GM21786 (cell line): ENCODE measurements at regions not wholly inside any gene's neighbourhood (a gene's known extent, or its start where the extent isn't known, plus 50 kb on each side); places are given as distances from the start of the nearest gene placed in this dataset.

Source experiments
- ATAC-seq: cut with Tn5 transposase; IDR thresholded peaks from one replicate; pipeline ENCODE4 v1.9.1; 2021; ENCODE audit not compliant: unreplicated experiment

DNA sequence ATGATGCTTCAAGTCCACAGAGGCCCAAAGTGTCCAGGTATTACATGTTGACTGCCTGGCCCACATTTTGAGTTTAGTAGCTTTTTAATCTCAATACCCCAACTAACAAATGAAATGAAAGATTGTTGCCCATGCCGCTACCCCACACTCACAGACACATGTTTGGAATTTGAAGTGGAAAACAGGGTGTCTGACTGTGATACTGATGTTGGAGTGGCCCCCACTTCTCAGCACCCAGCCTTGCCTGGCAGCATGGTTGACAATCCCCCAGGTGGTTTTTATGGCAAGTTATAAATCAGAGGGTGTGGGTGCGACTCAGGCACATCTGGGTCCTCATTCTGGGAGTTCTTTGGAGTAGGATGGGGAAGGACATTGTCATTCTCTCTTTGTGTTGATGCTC, 314.7 kb upstream of the ZNF32 start:
- no peak for ATAC-seq

DNA sequence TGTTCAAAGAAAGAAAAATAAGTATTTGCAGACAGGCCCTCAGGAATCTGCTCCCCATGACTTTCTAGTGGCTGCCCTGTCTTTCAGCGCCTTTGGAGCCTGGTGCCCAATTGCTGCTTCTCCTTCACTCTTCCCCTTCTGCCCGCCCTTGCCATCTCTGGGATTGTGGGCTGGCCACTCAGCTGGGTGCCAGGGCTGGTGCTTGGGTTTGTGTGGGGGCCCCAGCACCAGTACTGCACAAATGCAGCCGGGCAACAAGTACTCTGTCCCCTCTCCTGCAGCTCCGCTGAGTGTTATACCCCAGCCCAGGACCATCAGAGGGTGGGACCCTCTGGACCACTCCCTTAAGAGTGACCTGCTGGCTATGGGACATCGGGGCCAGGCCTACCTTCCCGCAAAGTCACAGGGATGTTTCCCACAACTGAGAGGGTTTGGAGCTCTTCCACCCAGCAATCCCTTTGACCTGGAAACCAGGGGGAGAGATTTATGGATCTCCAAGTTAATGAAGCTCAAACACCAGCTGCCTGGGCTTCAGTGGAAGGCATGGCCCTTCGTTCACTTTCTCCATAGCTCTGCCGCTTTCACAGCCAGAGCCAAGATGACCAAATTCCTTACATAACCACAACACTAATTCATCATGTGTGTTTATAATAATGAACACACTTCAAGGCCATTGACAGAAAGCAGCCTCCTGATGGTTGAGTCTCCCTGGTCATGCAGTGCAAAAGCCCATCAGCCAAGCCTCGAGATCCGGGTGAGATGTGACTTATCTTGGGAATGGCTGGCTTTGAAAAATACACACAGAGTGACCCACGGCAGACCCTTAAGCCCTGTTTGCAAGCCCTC, 313.9 kb upstream of the ZNF32 start:
- no peak for ATAC-seq

DNA sequence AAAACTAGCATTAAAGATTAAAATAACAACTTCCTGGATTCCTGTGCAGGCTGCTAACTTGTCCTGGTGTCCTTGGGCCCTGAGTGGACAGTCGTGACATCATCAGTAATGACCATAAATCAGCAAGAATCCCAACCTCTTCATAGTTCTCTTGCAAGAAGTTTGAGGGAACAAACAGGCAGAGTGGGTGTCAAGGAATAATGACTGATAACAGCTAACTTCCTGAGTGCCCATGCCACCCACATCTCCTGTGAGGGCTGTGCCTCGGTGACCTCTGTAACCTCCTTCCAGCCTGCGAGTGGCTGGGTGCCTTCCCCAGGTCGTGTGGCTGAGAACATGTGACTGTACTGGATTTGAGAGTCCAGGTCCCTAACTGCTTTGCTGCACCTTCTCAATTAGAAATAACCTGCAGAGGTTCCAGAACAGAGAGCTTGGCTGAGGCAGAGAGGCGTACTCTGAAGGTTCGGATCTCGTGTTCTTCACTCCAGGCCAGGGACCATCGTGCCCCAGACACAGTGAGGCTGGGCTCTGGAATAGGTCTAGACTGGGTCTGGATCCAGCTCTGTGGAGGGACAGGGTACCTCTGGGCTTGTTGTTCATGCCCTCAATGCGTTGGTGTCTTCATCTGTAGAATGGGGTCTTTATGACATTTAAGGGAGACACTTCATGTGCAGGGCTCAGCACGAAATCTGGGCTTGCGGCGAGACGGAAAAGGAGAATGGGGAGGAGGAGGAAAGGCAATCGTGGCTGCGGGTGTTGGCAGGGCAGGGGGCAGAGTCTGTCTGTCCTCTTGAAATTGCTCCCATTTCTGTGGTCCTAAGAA, 313.1 kb upstream of the ZNF32 start:
- ATAC-seq: no peak

DNA sequence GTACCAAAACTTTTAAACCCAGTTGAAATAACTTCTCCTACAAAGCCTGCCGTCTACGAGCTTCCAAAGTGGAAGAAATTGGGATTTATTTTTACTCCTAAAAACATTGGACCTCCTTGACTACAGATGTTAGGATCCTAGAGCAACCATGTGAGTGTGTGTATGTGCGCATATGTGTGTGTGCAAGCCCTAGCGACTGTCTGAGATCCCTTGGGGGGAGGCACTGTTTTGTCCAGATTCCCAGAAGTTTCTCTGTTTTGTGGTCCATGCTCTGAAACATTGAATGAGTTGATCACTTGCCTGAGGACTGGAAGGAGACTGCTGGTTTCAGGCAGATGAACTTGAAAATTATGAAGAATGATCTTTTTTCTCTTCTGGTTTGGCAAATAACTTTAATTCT, 312.3 kb upstream of the ZNF32 start:
- ATAC-seq: no peak

DNA sequence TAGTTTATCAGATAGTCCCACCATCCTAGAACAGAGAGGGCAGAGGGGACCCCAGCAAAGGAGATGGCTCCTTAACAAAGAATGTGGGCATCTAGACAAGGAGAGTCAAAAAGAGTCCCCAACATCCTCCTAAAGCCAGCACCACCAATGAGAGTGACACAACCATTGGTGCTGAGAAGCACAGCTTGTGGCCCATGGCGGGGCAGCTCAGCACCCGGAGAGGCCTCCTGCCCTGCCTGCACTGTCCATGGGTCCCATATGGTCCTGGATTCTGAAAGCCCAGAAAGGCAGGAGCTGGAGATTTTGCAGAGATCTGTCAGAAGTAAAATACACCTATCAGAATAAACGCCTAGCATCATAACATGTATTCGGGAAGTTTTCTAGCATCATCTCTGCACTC, 311.8 kb upstream of the ZNF32 start:
- ATAC-seq: no peak

DNA sequence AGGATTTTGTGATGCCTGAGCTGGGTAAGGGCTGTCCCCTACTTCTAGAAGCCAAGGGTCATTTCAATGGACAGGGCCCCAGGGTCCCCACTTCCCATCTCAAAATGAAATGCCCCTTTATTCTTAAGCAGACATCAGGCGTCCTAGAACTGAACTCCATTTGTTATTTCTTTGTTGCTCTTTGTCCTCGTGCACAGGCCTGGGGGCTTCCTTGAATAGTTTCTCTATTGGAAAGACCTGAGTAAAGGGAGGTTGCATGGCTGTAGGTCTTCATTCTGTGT, 311.4 kb upstream of the ZNF32 start:
- ATAC-seq: no peak

DNA sequence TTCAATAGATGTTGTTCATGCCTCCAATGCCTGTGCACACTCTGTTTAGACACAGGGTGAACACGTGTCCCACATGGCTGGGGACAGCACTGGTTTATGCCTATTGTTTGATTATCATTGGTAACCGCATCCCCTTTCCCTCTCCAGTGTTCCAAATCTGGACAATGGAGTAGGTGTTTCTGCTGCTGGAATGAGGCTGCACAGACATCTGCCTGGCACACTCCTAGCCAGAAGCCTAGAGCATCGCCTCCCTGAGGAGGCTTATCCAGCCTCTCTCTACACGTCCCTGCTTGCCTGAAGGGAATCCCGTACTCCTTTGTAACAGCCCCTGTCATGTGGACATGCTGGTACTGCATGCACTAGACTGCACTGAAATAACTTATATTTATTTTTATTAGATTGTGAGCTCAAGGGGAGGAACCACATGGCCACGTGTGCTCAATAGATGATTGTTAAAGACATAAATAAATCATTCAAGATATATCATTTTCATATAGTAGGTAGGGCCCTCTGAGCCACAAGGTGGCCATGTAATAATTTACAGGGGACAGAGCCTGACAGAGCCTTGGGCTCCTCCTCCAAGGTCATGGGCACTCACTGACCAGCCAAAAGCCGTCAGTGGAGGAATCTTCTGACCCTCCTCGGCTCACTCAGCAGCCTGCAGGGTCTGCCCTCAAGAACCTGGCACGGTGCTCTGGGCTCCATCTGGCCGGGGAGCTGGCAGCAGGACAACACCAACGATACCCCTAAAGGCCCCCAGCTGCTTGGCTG, 310.9 kb upstream of the ZNF32 start:
- no peak for ATAC-seq

DNA sequence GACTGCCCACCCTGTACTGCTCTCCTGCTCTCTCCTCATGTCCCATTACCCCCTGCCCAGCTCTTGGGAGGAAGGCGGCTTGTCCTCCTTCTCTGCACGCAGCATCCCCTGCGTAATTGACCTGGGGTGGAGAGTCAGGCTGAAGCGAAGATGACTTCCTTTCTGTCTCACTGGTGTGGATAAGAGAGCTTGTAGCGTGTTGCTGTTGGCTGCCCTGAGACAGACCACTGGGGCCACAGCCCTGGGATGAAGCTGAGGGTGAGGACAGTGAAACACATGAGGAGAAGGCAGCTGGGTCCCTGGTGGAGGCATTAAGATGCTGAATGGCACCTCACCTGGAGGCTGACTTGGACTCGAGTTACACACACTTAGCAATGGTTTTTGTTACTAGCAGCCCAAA, 310.3 kb upstream of the ZNF32 start:
- no peak for ATAC-seq

DNA sequence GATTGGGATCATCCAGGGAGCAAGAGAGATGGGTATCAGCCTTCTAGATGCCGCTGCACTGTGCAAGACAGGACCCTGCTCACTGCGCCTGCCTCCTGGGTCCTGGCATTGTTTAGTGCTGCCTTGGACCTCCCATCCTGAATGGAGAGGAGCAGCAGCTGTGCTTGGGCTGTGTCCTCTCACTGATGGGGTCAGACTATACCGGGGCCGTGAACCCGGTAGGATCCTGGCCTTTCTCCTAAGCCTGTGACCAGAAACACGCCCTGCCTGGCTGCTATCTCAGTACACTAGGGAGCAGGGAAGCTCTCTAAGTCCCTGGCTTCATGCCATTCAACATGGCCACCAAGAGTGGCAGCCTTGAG, 309.4 kb upstream of the ZNF32 start:
- no peak for ATAC-seq

DNA sequence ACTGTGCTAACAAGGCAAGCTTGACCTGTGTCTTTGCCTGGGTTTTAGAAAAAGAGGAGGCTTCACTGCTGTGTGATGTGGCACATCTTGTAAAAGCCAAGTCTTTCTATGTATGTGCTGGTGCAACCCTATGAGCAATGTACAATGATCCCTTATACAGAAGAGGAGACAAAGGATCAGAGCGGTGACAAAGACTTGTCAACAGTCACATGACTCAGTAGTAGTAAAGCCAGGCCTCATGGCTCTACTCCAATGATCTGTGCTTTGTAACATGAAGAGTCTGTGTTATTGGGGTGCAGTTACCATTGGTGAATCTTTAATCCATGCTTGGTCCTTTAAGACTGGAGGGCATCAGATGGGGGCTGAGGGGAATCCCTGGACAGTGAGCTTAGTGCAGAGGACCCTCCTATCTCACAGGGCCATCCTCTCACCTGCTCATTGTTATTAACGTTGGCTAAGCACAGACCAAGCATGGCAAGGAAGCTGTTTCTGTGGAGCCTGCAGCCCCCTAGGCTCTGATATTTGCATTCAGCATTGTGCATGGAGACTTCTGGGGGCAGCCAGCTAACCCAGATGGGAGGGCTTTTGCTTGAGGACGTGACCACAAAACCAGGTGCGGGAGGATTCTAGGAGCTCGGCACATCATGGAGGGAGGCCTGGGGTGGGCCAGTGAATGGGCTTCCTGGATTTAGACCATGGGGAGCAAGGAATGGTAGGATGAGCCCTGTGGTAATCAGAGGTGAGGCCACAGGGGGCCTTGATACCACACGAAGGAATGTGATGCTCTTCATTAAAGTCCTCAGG, 308.8 kb upstream of the ZNF32 start:
- ATAC-seq: no peak

DNA sequence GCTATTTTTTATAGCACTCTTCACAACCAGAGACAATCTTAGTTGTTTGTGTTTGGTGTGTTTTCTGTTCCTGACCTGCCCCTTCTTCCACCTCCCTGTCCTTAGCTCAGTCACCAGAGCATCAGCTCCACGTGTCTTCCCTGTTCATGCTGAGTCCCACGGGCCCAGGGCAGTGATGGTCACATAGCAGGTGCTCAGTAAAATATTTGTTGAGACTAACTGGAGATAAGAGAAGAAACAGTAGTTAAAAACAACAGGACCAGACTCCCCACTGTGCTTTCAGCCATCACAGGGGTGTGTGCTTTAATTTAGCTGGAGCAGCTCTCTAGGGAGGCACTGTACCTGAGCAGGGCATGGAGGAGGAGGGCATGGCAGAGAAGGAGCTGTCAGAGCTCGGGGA, 307.3 kb upstream of the ZNF32 start:
- ATAC-seq: no peak

DNA sequence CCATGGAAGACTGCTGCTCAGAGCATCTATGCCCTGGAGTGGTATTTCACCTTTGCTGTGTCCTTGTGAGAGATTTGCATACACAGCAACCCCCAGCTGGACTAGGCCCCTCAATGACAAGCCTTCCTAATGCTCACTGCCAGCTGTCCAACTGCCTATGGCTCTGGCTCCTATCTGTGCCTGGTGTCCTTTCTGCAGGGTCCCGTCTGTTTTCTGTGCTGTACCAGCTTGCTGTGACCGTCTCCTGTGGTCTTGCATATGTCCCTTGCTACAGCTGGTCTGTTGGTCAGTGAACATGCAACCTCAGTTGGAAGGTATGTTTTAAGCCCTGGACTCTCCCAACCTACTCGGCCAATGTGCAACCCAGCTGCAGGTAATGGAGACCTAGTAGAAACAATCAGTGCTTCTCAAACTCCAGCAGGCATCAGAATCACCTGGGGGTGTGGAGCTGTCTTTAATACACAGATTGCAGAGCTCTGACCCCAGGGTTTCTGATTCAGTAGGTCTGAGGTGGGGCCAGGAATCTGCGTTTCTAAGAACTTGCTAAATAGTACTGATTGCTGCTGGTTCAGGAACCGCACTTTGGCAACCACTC, 306.4 kb upstream of the ZNF32 start:
- no peak for ATAC-seq

DNA sequence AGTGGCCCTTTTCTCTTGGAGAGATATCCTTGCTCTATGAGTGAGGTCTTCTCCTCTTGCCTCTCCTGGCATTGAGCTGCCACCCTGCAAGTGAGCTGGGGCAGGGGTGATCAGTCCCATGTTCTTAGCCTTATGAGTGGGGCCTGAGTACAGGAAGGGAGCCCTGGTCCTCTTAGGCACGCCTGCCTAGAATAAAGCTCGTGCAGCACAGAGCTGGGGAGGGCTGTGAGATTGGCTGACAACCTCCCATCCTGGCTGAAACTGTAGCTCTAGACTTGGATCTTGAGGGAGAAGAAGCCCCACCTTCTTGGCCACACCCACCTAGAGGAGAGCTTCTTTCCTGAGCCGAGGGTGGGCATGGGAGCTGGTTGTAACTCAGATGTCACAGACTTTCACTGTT, 305.0 kb upstream of the ZNF32 start:
- ATAC-seq: no peak

DNA sequence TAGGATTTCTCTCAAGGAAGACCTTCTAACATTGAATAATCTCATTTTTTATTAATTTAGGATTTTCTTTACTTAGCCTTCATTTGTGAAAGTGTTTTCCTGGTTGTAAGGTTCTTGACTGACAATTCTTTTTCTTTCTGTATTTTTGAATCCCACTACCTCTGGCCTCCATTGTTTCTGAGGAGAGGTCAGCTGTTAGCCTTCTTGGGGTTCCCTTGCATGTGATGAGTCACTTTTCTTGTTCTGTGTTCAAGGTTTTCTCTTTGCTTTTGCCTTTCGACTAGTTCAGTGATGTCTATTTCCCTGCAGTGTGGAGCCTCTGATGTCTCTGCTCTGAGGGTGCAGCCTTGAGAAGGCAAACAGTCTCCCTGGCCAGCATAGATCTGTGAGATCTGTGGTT, 304.1 kb upstream of the ZNF32 start:
- ATAC-seq: no peak

DNA sequence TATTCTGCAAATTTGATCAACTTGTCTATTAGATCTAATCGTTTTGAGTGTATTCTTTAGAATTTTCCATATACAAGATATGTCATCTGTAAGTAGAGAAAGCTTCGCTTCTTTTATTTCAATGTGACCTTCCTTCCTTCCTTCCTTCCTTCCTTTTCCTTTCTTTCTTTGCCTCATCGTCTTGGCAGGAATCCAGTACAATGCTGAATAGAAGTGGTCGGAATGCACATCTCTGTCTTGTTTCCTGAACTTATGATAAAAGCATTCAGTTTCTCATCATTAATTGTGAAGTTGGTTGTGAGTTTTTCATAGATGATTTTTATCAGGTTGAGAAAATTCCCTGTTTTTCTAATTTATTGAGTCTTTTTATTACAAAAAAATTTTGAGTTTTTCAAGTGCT, 300.7 kb upstream of the ZNF32 start:
- ATAC-seq: no peak

DNA sequence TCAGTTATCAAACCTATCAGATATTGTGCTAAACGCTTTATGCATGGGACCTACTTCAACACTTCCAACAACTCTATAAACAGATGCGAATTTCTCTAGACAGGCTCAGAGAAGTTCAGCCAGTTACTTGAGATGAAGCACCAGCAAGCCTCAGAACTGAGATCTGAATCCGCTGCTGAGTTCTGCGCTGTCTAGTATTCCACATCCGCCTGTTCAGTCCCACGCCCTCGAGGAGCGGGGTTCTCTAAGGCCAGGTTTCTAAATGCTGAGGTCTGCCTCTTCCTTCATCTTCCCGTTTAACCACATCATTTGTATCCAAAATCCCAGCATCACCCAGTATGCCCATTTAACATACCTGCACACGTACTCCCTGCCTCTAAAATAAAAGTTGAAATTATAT, 297.8 kb upstream of the ZNF32 start:
- no peak for ATAC-seq

DNA sequence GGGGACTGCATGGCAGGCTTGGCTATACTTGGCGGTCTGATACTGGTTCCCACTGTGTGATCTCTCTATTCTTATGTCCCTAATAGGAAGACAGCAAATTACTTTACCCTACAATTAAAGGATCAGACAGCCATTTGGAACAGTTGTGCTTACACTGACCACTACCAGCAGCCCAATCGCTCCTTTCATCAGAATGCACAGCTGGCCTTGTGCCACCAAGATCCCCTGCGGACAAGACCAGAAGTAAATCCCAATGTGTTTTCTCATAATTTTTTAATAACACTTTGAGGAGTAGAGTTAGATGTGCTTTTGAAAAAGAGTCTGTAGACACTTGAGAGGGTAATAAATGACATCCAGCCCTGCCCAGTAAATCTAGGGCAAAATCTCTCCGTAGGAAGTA, 297.2 kb upstream of the ZNF32 start:
- ATAC-seq: no peak

DNA sequence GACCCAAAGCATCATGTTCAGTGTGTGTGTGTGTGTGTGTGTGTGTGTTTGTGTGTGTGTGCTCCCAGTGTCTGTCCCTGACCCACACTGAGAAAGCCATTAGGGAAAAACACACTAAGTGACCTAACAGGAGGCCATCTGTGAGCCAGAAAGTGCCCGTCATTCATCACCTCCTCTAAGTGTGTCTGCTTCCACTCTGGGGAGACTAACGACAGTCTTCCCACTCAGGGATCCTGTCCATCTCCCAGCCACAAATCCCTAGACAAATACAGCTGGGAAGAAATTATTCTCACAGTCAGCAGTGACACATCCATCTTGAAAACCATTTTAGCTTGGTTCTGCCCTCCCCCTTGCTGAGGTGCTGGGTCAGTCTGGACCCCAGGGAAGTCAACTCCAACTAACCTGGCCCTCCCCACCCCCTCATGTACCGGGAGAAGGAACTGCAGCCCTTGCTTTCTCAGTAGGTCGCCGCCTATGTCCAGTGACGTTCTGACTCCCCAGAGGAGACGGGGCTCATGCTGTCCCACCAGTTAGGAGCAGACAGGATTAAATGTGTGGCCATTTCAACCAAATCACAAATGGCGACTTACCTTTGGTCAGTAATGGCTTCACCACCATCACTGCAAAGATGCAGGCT, 296.5 kb upstream of the ZNF32 start:
- ATAC-seq: no peak

DNA sequence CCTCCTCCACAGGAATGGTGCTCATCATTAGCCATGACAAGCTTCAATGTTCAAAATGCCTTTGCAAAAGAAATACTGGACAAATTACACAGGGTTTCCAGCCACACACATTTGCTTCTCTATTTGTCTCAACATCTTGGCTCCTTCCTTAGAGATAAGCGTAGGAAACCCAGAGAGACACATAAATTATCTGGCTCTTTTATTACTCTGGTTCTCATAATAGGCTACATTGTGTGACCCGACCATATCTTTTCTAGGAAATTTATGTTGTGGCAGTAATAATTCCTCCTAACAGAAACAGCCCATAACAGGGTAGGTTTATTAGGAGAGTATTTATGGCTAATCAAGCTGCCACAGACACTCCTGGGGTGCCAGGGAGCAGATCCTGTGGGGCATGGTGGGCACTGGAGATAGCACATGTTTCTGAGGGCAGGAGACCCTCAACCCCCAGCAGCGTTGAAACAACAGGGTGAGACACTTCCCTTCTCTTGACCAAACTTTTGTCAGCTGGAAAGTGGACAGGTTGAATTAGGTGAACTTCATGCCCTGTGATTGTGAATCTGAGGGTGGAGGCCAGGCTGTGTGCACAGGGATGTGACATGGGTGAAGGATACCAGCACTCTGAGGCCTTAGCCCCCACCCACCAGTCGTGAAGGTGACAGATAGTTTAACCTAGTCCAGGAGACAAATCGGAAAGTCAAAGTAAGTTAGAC, 295.9 kb upstream of the ZNF32 start:
- ATAC-seq: no peak
